ENCODE measurements at regions not wholly inside any gene's neighbourhood (a gene's known extent, or its start where the extent isn't known, plus 50 kb on each side); places are given as distances from the start of the nearest gene placed in this dataset.

- TF ChIP-seq ZSCAN18 (CRISPR knock-in tag; IDR thresholded peaks at IDR 0.05) = no peak
- TF ChIP-seq CTCF (IDR thresholded peaks at IDR 0.05) = no peak
- TF ChIP-seq TCF7 (CRISPR knock-in tag; IDR thresholded peaks at IDR 0.05; ENCODE audit: low read depth) = no peak
- TF ChIP-seq USF2 (CRISPR knock-in tag; IDR thresholded peaks at IDR 0.05) = no peak
- no peak for TF ChIP-seq E2F1 (CRISPR knock-in tag; IDR thresholded peaks at IDR 0.05)
- no peak for TF ChIP-seq NFE2L1 (CRISPR knock-in tag; IDR thresholded peaks at IDR 0.05)
- TF ChIP-seq USF1 (CRISPR knock-in tag; IDR thresholded peaks at IDR 0.05) = no peak
- no peak for TF ChIP-seq FOXK1 (CRISPR knock-in tag; IDR thresholded peaks at IDR 0.05)
- TF ChIP-seq CDX4 (CRISPR knock-in tag; IDR thresholded peaks at IDR 0.05; ENCODE audit: borderline replicate concordance) = no peak
Measured at GRCh38 chrX:138874271-138874935, 162.9 kb upstream of the FGF13 start.

Data from WTC11 (cell line).